GM23248 (cell line): ENCODE measurements at regions not wholly inside any gene's neighbourhood (a gene's known extent, or its start where the extent isn't known, plus 50 kb on each side); places are given as distances from the start of the nearest gene placed in this dataset.

ENCODE experiments used
- DNase-seq: peaks from one replicate; pipeline ENCODE4 v3.0.0-alpha.2; 2015
- H2AFZ ChIP-seq: fragments of 200-600 bp; sonication (generic); 2 replicates; pipeline ENCODE4 v1.6.1; 2016; ENCODE audit warnings: antibody characterized with exemption
- H3F3A ChIP-seq: fragments of 200-600 bp; sonication (generic); 2 replicates; pipeline ENCODE4 v1.6.1; 2016; ENCODE audit warnings: mild to moderate bottlenecking, antibody characterized with exemption, mixed run types; ENCODE audit not compliant: insufficient read depth
- H3K27ac ChIP-seq: fragments of 200-600 bp; sonication (generic); 2 replicates; pipeline ENCODE4 v1.5.1; 2016; ENCODE audit warnings: mild to moderate bottlenecking
- H3K27me3 ChIP-seq: fragments of 200-600 bp; sonication (generic); replicated peaks from 2 replicates; pipeline ENCODE4 v1.6.1; 2016; ENCODE audit warnings: mild to moderate bottlenecking; ENCODE audit not compliant: insufficient read depth
- H3K36me3 ChIP-seq: fragments of 200-600 bp; sonication (generic); 2 replicates; pipeline ENCODE4 v1.6.1; 2016; ENCODE audit warnings: low read depth, mild to moderate bottlenecking
- H3K4me1 ChIP-seq: fragments of 200-600 bp; sonication (generic); 2 replicates; pipeline ENCODE4 v1.6.1; 2016; ENCODE audit warnings: mild to moderate bottlenecking; ENCODE audit not compliant: insufficient read depth
- H3K4me2 ChIP-seq: fragments of 200-600 bp; sonication (generic); one replicate; pipeline ENCODE4 v1.6.1; 2016; ENCODE audit warnings: mild to moderate bottlenecking; ENCODE audit not compliant: unreplicated experiment
- H3K4me3 ChIP-seq: fragments of 200-600 bp; sonication (generic); 2 replicates; pipeline ENCODE4 v1.5.1; 2016; ENCODE audit warnings: mild to moderate bottlenecking
- H3K79me2 ChIP-seq: fragments of 200-600 bp; sonication (generic); 2 replicates; pipeline ENCODE4 v1.6.1; 2016; ENCODE audit warnings: mild to moderate bottlenecking; ENCODE audit not compliant: insufficient read depth
- H3K9ac ChIP-seq: fragments of 200-600 bp; sonication (generic); 2 replicates; pipeline ENCODE4 v1.6.1; 2016; ENCODE audit warnings: mild to moderate bottlenecking
- H3K9me2 ChIP-seq: fragments of 200-600 bp; sonication (generic); 2 replicates; pipeline ENCODE4 v1.6.1; 2016; ENCODE audit warnings: mixed run types, mild to moderate bottlenecking, moderate library complexity; ENCODE audit not compliant: insufficient read depth
- H3K9me3 ChIP-seq: fragments of 200-600 bp; sonication (generic); one replicate; pipeline ENCODE4 v1.6.1; 2017; ENCODE audit warnings: low read depth
- H4K20me1 ChIP-seq: fragments of 200-600 bp; sonication (generic); 2 replicates; pipeline ENCODE4 v1.6.0; 2016; ENCODE audit not compliant: insufficient read depth
- EZH2 ChIP-seq: fragments of 200-600 bp; sonication (generic); IDR thresholded peaks from 2 replicates; pipeline ENCODE4 v1.6.1; 2018; ENCODE audit warnings: antibody characterized with exemption, mild to moderate bottlenecking; ENCODE audit not compliant: insufficient read depth, poor library complexity, severe bottlenecking
- EZH2phosphoT487 ChIP-seq: fragments of 200-600 bp; sonication (generic); IDR thresholded peaks from 2 replicates; pipeline ENCODE4 v1.6.1; 2018; ENCODE audit warnings: antibody characterized with exemption, moderate library complexity, mild to moderate bottlenecking, low read depth; ENCODE audit not compliant: insufficient read depth
- WGBS, 2 experiments: methylation state at CpG; one replicate each; pipeline ENCODE4 v1.1.6; 2015 to 2017; ENCODE audit warnings: low lambda C conversion rate in 2 of 2, low coverage in 1 of 2; ENCODE audit errors: missing lambda C conversion rate in 2 of 2; 5-methylcytosine and 5-hydroxymethylcytosine counted together
- in situ Hi-C: fragments of 300-500 bp; cut with MboI; formaldehyde crosslinking; loops from 2 replicates; pipeline ENCODE4 v1.15.0; 2020

- no peaks in the 10 kb centered on the region for H3K79me2 ChIP-seq
- no peaks in the 10 kb centered on the region for H3K9me2 ChIP-seq
- in situ Hi-C loops = no loop called here
- H3K4me3 ChIP-seq = no peak overlapping the region
- H3K4me1 ChIP-seq = no peaks in the 10 kb centered on the region
- H3K9ac ChIP-seq = no peak overlapping the region
- H3K36me3 ChIP-seq = no peaks in the 10 kb centered on the region
- no peaks in the 10 kb centered on the region for H3K9me3 ChIP-seq
- no peak overlapping the region for H2AFZ ChIP-seq
- H3K27me3 ChIP-seq = no peaks in the 10 kb centered on the region
- H3K27ac ChIP-seq = no peak overlapping the region
- WGBS, 2 experiments = 65 to 76% methylated on average over 3 of the region's 3 CpGs
- no peak for DNase-seq
- H3K4me2 ChIP-seq = no peak overlapping the region
- H4K20me1 ChIP-seq = no peaks in the 10 kb centered on the region
- H3F3A ChIP-seq = no peaks in the 10 kb centered on the region
- TF ChIP-seq EZH2phosphoT487 (no peak), EZH2 (no peak)
Measured at GRCh38 chr12:66829660-66830325, 150.9 kb upstream of the GRIP1 start.

- in situ Hi-C loops = no loop called here
- no peak for DNase-seq
- Histone ChIP-seq H3K4me3 (no peak overlapping the region), H3K27me3 (no peaks in the 10 kb centered on the region), H4K20me1 (no peaks in the 10 kb centered on the region), H3K4me1 (no peaks in the 10 kb centered on the region), H3K79me2 (no peaks in the 10 kb centered on the region), H3F3A (no peaks in the 10 kb centered on the region), H3K9me3 (no peaks in the 10 kb centered on the region), H3K36me3 (no peaks in the 10 kb centered on the region), H2AFZ (no peak overlapping the region), H3K4me2 (no peak overlapping the region), H3K9me2 (no peaks in the 10 kb centered on the region), H3K9ac (no peak overlapping the region), H3K27ac (no peak overlapping the region)
- 14 to 19% methylated on average over 4 of the region's 4 CpGs for WGBS, 2 experiments
- no peak for TF ChIP-seq EZH2phosphoT487
- TF ChIP-seq EZH2 = no peak
Measured at GRCh38 chr12:66831495-66831894, 152.6 kb upstream of the GRIP1 start.

GRCh38 chr12:66832997-66833396 lies 154.1 kb upstream of the GRIP1 start:
- Histone ChIP-seq H3K27me3 (no peaks in the 10 kb centered on the region), H3K4me1 (no peaks in the 10 kb centered on the region), H3K27ac (no peak overlapping the region), H3K4me2 (no peak overlapping the region), H3F3A (no peaks in the 10 kb centered on the region), H4K20me1 (no peaks in the 10 kb centered on the region), H2AFZ (no peak overlapping the region), H3K9me3 (no peaks in the 10 kb centered on the region), H3K36me3 (no peaks in the 10 kb centered on the region), H3K4me3 (no peak overlapping the region), H3K9me2 (no peaks in the 10 kb centered on the region), H3K79me2 (no peaks in the 10 kb centered on the region), H3K9ac (no peak overlapping the region)
- WGBS, 2 experiments = 24 to 28% methylated on average over 2 of the region's 2 CpGs
- TF ChIP-seq EZH2phosphoT487 (no peak), EZH2 (no peak)
- in situ Hi-C loops = no loop called here
- no peak for DNase-seq

GRCh38 chr12:66836623-66837310 lies 157.9 kb upstream of the GRIP1 start:
- no peaks in the 10 kb centered on the region for H4K20me1 ChIP-seq
- no peak overlapping the region for H3K4me3 ChIP-seq
- no peak overlapping the region for H2AFZ ChIP-seq
- 8 to 29% methylated on average over 1 of the region's 1 CpG for WGBS, 2 experiments
- TF ChIP-seq EZH2 (no peak), EZH2phosphoT487 (no peak)
- H3K9me2 ChIP-seq = no peaks in the 10 kb centered on the region
- H3K36me3 ChIP-seq = no peaks in the 10 kb centered on the region
- in situ Hi-C loops = no loop called here
- no peaks in the 10 kb centered on the region for H3K9me3 ChIP-seq
- no peaks in the 10 kb centered on the region for H3F3A ChIP-seq
- H3K4me1 ChIP-seq = no peaks in the 10 kb centered on the region
- no peaks in the 10 kb centered on the region for H3K79me2 ChIP-seq
- no peaks in the 10 kb centered on the region for H3K27me3 ChIP-seq
- no peak for DNase-seq
- no peak overlapping the region for H3K27ac ChIP-seq
- H3K4me2 ChIP-seq = no peak overlapping the region
- H3K9ac ChIP-seq = no peak overlapping the region
